ENCODE measurements at regions not wholly inside any gene's neighbourhood (a gene's known extent, or its start where the extent isn't known, plus 50 kb on each side); places are given as distances from the start of the nearest gene placed in this dataset.

DNA sequence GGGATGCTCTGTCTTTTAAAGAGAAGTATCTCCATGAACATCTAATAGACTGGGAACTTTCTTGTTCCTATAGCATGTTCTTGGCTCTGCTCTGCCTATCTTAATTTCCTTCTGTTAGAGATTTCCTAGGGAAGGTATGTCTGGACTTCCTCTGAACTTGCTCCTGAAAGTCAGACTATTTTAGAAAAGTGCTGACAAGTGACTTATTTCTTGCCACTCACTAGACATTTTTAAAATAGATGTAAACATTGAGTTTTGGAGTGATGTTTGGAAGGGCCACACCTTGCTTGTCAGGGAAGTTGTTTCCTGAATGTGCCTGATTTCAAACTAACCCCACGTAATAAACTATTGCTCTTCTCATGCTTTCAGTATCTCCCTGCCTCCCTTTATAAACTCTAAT lies 62.4 kb upstream of the ATP8A1 start:
- TF ChIP-seq POLR2AphosphoS5 (IDR thresholded peaks at IDR 0.05) (no peak), POLR2A (IDR thresholded peaks at IDR 0.05) (no peak)
- TF ChIP-seq, protein P1, sequence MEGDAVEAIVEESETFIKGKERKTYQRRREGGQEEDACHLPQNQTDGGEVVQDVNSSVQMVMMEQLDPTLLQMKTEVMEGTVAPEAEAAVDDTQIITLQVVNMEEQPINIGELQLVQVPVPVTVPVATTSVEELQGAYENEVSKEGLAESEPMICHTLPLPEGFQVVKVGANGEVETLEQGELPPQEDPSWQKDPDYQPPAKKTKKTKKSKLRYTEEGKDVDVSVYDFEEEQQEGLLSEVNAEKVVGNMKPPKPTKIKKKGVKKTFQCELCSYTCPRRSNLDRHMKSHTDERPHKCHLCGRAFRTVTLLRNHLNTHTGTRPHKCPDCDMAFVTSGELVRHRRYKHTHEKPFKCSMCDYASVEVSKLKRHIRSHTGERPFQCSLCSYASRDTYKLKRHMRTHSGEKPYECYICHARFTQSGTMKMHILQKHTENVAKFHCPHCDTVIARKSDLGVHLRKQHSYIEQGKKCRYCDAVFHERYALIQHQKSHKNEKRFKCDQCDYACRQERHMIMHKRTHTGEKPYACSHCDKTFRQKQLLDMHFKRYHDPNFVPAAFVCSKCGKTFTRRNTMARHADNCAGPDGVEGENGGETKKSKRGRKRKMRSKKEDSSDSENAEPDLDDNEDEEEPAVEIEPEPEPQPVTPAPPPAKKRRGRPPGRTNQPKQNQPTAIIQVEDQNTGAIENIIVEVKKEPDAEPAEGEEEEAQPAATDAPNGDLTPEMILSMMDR (IDR thresholded peaks at IDR 0.05): no peak
